Effector memory CD8-positive, alpha-beta T cell (primary cell): ENCODE measurements at regions not wholly inside any gene's neighbourhood (a gene's known extent, or its start where the extent isn't known, plus 50 kb on each side); places are given as distances from the start of the nearest gene placed in this dataset.
A peak's percentile ranks its signal among the peaks of the same experiment; 100 is the strongest.
"Not testable (repeated sequence)": the region's sequence is repeated elsewhere in the genome, so short reads cannot be mapped to it uniquely, and the experiment has no call there.

Experiments used
- ATAC-seq: fragments of 150-1000 bp; cut with Tn5 transposase; replicated peaks from 2 replicates; pipeline ENCODE4 v1.10.0; 2021; ENCODE audit warnings: mild to moderate bottlenecking, moderate library complexity
- DNase-seq, 3 experiments: peaks; one replicate each; pipeline ENCODE4 v3.0.0; 2021
- H3K27ac Mint-ChIP-seq, 2 donors: one replicate each; pipeline ENCODE4 v1.8.0; 2022; ENCODE audit warnings: mild to moderate bottlenecking in 2 of 2, mixed read lengths in 2 of 2, moderate library complexity in 2 of 2
- H3K27me3 Mint-ChIP-seq, 2 donors: one replicate each; pipeline ENCODE4 v1.8.0; 2022; ENCODE audit warnings: mixed read lengths in 2 of 2
- H3K36me3 Mint-ChIP-seq: one replicate; pipeline ENCODE4 v1.8.0; 2022; ENCODE audit warnings: mild to moderate bottlenecking, moderate library complexity, mixed read lengths; ENCODE audit not compliant: insufficient read depth
- H3K4me1 Mint-ChIP-seq, 2 donors: one replicate each; pipeline ENCODE4 v1.8.0; 2022; ENCODE audit warnings: low read depth in 2 of 2, mixed read lengths in 2 of 2
- H3K4me3 Mint-ChIP-seq, 2 donors: one replicate each; pipeline ENCODE4 v1.8.0; 2022; ENCODE audit warnings: mild to moderate bottlenecking in 2 of 2, mixed read lengths in 2 of 2, moderate library complexity in 2 of 2
- H3K9me3 Mint-ChIP-seq, 2 donors: one replicate each; pipeline ENCODE4 v1.8.0; 2022; ENCODE audit warnings: mixed read lengths in 2 of 2

GRCh38 chr5:40227931-40228330 is 451.8 kb upstream of the PTGER4 start:
- no peak overlapping the region for H3K27ac Mint-ChIP-seq
- H3K36me3 Mint-ChIP-seq = no peaks in the 10 kb centered on the region
- no peak for DNase-seq
- no peak for ATAC-seq
- no peaks in the 10 kb centered on the region for H3K27me3 Mint-ChIP-seq
- no peak overlapping the region for H3K4me3 Mint-ChIP-seq
- H3K4me1 Mint-ChIP-seq = peaks cover 7 to 8% of the 10 kb centered on the region in 2 donors
- no peaks in the 10 kb centered on the region for H3K9me3 Mint-ChIP-seq

- Mint-ChIP-seq H3K4me3 (no peak overlapping the region), H3K27me3 (no peaks in the 10 kb centered on the region), H3K9me3 (no peaks in the 10 kb centered on the region), H3K36me3 (no peaks in the 10 kb centered on the region), H3K27ac (no peak overlapping the region), H3K4me1 (peaks cover 7 to 8% of the 10 kb centered on the region in 2 donors)
- no peak for ATAC-seq
- no peak for DNase-seq
Measured at GRCh38 chr5:40227366-40227765, 452.3 kb upstream of the PTGER4 start.

GRCh38 chr5:40226906-40227305 is 452.8 kb upstream of the PTGER4 start:
- H3K9me3 Mint-ChIP-seq = no peaks in the 10 kb centered on the region
- no peaks in the 10 kb centered on the region for H3K36me3 Mint-ChIP-seq
- ATAC-seq = no peak
- no peak overlapping the region for H3K4me3 Mint-ChIP-seq
- H3K27ac Mint-ChIP-seq = no peak overlapping the region
- peaks cover 7 to 8% of the 10 kb centered on the region in 2 donors for H3K4me1 Mint-ChIP-seq
- no peaks in the 10 kb centered on the region for H3K27me3 Mint-ChIP-seq
- DNase-seq = no peak

GRCh38 chr5:40225147-40225546 is 454.6 kb upstream of the PTGER4 start:
- H3K27ac Mint-ChIP-seq, H3K9me3 Mint-ChIP-seq, DNase-seq, H3K4me3 Mint-ChIP-seq, H3K36me3 Mint-ChIP-seq, H3K27me3 Mint-ChIP-seq, ATAC-seq: not testable (repeated sequence)
- H3K4me1 Mint-ChIP-seq = peaks cover 12 to 18% of the 10 kb centered on the region in 2 donors

- Mint-ChIP-seq H3K9me3 (no peaks in the 10 kb centered on the region), H3K27me3 (no peaks in the 10 kb centered on the region), H3K27ac (no peak overlapping the region), H3K4me3 (peak overlapping the region; percentile 2 to 17), H3K36me3 (no peaks in the 10 kb centered on the region), H3K4me1 (peaks cover 15 to 21% of the 10 kb centered on the region in 2 donors)
- no peak for DNase-seq
- ATAC-seq = no peak
Measured at GRCh38 chr5:40224421-40224820, 455.3 kb upstream of the PTGER4 start.

GRCh38 chr5:40223884-40224402 is 455.8 kb upstream of the PTGER4 start:
- Mint-ChIP-seq H3K27ac (no peak overlapping the region), H3K4me3 (peak overlapping the region; percentile 2 to 17), H3K36me3 (no peaks in the 10 kb centered on the region), H3K27me3 (no peaks in the 10 kb centered on the region), H3K9me3 (no peaks in the 10 kb centered on the region), H3K4me1 (peaks cover 15 to 21% of the 10 kb centered on the region in 2 donors)
- DNase-seq = no peak
- peak; percentile 72 for ATAC-seq

GRCh38 chr5:40221796-40222195 is 457.9 kb upstream of the PTGER4 start:
- ATAC-seq = no peak
- Mint-ChIP-seq H3K9me3 (peaks cover 0 to 3% of the 10 kb centered on the region in 2 donors), H3K4me1 (peaks cover 18 to 21% of the 10 kb centered on the region in 2 donors), H3K36me3 (no peaks in the 10 kb centered on the region), H3K4me3 (no peak overlapping the region), H3K27ac (no peak overlapping the region), H3K27me3 (no peaks in the 10 kb centered on the region)
- no peak for DNase-seq

GRCh38 chr5:40221255-40221654 is 458.5 kb upstream of the PTGER4 start:
- no peaks in the 10 kb centered on the region for H3K27me3 Mint-ChIP-seq
- DNase-seq = no peak
- H3K4me3 Mint-ChIP-seq = no peak overlapping the region
- peaks cover 18 to 21% of the 10 kb centered on the region in 2 donors for H3K4me1 Mint-ChIP-seq
- ATAC-seq = no peak
- no peak overlapping the region for H3K27ac Mint-ChIP-seq
- peaks cover 0 to 3% of the 10 kb centered on the region in 2 donors for H3K9me3 Mint-ChIP-seq
- H3K36me3 Mint-ChIP-seq = no peaks in the 10 kb centered on the region

- no peaks in the 10 kb centered on the region for H3K27me3 Mint-ChIP-seq
- no peak overlapping the region for H3K4me3 Mint-ChIP-seq
- DNase-seq (no peak), ATAC-seq (peak; percentile 35)
- H3K9me3 Mint-ChIP-seq = peaks cover 0 to 3% of the 10 kb centered on the region in 2 donors
- H3K36me3 Mint-ChIP-seq = no peaks in the 10 kb centered on the region
- H3K27ac Mint-ChIP-seq = no peak overlapping the region
- peaks cover 18 to 21% of the 10 kb centered on the region in 2 donors for H3K4me1 Mint-ChIP-seq
Measured at GRCh38 chr5:40220260-40220659, 459.5 kb upstream of the PTGER4 start.

GRCh38 chr5:40217553-40217952 is 462.2 kb upstream of the PTGER4 start:
- DNase-seq = no peak
- no peaks in the 10 kb centered on the region for H3K27me3 Mint-ChIP-seq
- peaks cover 0 to 3% of the 10 kb centered on the region in 2 donors for H3K9me3 Mint-ChIP-seq
- no peak overlapping the region for H3K27ac Mint-ChIP-seq
- no peaks in the 10 kb centered on the region for H3K36me3 Mint-ChIP-seq
- ATAC-seq = no peak
- H3K4me3 Mint-ChIP-seq = no peak overlapping the region
- H3K4me1 Mint-ChIP-seq = peaks cover 11 to 13% of the 10 kb centered on the region in 2 donors

GRCh38 chr5:40210694-40211093 is 469.0 kb upstream of the PTGER4 start:
- no peak overlapping the region for H3K27ac Mint-ChIP-seq
- H3K9me3 Mint-ChIP-seq = no peaks in the 10 kb centered on the region
- no peak for DNase-seq
- no peaks in the 10 kb centered on the region for H3K27me3 Mint-ChIP-seq
- peaks cover 2% of the 10 kb centered on the region for H3K36me3 Mint-ChIP-seq
- H3K4me1 Mint-ChIP-seq = no peaks in the 10 kb centered on the region
- ATAC-seq = no peak
- no peak overlapping the region for H3K4me3 Mint-ChIP-seq

GRCh38 chr5:40206030-40206429 is 473.7 kb upstream of the PTGER4 start:
- Mint-ChIP-seq H3K27me3 (no peaks in the 10 kb centered on the region), H3K4me3 (no peak overlapping the region), H3K27ac (no peak overlapping the region), H3K9me3 (no peaks in the 10 kb centered on the region), H3K4me1 (peaks cover 0 to 3% of the 10 kb centered on the region in 2 donors), H3K36me3 (peaks cover 2% of the 10 kb centered on the region)
- DNase-seq = no peak
- no peak for ATAC-seq

GRCh38 chr5:40204144-40204543 is 475.6 kb upstream of the PTGER4 start:
- H3K4me3 Mint-ChIP-seq = no peak overlapping the region
- H3K4me1 Mint-ChIP-seq = peaks cover 0 to 3% of the 10 kb centered on the region in 2 donors
- peaks cover 2% of the 10 kb centered on the region for H3K36me3 Mint-ChIP-seq
- H3K9me3 Mint-ChIP-seq = no peaks in the 10 kb centered on the region
- no peak for DNase-seq
- H3K27ac Mint-ChIP-seq = no peak overlapping the region
- ATAC-seq = no peak
- H3K27me3 Mint-ChIP-seq = no peaks in the 10 kb centered on the region

- Mint-ChIP-seq H3K4me1 (peaks cover 0 to 3% of the 10 kb centered on the region in 2 donors), H3K9me3 (no peaks in the 10 kb centered on the region), H3K36me3 (peaks cover 2% of the 10 kb centered on the region), H3K27ac (no peak overlapping the region), H3K4me3 (no peak overlapping the region), H3K27me3 (no peaks in the 10 kb centered on the region)
- DNase-seq = no peak
- ATAC-seq = no peak
Measured at GRCh38 chr5:40202814-40203440, 476.8 kb upstream of the PTGER4 start.
